RPMI8226 (cell line): ENCODE measurements at regions not wholly inside any gene's neighbourhood (a gene's known extent, or its start where the extent isn't known, plus 50 kb on each side); places are given as distances from the start of the nearest gene placed in this dataset.

Experiments
- DNase-seq: peaks from one replicate; pipeline ENCODE4 v3.0.0-alpha.2; 2015

- no peak for DNase-seq
Observed at GRCh38 chr17:72212041-72212440, 91.2 kb downstream of the SOX9 start.

DNA sequence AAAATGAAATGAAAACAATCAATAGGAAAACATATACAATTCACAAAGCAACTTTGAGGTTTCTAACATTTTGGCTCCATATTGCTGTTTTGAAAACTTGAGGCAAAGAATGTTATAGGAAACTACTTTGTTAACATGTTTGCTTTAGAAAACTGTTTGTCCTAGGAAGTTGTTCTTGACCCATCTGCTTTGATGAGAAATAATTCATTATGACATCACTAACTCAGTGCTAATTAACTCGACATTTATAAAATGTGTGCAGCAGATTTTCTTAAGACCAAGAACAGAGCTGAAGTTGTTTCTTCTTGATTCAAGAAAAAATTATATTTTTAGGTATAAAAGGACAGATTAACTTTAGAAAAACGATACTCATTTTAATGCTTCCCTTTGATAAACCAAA is 94.7 kb downstream of the SOX9 start:
- no peak for DNase-seq

DNA sequence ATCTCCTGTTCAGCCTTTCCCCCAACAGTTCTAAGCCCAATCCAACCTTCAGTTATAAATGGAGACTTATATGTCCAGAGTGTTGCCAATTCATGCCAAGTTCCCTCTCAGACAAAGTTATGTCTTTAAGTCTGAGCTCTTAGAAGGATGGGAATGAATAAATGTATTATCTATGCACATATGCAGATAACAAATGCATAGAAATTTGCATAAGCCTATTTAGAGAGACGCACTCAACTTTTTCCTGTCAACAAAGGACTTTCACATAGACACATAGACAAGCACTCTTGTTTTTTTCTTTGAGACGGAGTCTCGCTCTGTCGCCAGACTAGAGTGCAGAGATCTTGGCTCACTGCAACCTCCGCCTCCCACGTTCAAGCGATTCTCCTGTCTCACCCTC is 95.1 kb downstream of the SOX9 start:
- DNase-seq = no peak

DNA sequence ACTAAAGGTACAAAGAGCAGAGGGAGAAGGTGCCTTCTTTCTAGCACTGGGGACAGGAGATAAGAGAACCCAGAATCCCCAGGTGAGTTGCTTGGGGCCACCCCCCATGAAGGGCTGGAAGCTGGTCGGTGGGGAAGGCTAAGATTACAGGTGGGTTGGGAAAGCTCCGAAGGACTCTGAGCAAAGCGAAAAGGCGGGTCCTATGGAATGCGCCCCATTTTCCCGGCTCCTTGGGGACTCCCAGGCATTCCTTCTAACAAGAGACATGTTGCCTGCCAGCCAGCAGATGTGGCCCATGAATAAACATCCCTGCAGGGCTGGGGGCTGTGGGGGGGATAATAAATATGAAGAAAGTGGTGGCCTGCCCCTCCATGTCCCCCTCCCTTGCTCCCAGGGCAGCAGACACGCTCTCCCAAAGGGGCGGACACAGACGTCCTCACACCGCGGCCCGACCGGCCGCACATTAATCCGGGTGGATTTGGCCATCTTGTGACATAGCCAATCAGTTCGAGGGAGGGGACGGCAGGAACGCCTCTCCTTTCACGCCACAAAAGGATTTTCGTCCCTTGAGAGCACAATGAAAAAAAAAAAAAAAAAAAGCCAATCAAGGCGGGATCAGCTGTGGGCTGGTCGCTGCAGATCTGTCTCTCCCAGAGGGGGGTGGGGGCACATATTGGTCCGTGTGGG is 98.5 kb downstream of the SOX9 start:
- no peak for DNase-seq

DNA sequence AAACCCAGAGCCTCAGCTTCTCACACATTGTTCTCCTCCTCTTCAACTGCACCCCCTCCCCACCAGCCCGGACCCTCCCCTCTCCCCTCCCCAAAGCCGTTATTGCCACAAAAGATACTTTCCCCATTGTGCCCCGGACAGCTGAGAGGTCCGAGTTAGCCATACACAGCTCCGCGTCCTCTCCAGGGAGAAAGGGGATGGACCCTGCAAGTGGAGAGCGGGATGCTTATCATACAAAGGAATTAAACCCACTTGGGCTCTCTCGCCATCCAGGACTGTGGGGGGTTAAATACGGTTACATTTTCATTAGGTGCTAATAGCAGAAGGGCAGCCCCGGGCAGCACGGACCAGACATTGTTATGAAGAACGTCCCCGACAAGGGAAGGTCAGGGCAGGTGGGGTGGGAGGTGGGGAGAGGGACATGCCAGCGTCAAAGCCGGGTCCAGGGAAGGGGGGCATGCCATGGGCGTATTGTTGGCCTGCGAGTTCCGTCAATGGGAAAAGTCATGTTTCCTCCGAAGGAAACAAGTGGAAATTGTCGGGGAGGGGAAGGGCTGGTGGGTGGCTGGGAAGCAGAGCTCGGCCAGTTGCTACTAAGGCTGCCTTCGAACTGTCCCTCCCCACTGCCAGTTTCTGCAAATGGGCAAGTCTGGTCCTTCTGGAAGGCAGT is 99.1 kb downstream of the SOX9 start:
- no peak for DNase-seq

DNA sequence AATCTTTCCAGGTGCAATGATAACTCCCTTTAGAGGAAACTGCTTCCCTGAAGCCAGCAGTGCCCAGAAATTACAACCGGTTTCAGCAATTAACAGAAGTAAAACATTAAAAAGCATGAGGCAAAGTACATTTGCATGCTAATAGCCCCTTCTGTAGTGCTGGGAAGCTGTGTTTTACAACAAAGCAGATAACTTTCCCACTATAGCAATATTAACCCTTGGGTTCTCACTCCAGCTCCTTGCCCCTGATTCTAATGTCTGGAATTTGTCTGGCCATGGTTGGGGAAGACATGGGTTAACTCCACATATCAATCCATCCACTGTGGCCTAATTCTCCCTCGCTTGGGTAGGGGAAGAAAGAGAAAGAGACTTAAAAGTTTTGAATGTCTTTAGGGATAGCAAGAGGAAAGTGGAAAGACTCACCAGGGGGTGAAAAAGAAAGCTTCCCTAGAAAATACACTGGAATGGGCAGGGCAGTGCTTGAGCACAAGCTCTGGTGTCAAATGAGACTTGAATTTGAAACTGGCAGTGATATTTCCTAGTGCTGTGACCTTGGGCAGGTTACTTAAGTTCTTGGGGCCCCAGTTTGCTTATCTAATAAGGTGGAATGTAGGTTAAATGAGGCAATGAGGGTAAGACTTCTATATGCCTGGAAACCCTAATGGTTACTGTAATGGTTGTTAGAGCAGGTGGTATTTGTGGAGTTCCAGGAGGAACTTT is 102.0 kb downstream of the SOX9 start:
- no peak for DNase-seq

DNA sequence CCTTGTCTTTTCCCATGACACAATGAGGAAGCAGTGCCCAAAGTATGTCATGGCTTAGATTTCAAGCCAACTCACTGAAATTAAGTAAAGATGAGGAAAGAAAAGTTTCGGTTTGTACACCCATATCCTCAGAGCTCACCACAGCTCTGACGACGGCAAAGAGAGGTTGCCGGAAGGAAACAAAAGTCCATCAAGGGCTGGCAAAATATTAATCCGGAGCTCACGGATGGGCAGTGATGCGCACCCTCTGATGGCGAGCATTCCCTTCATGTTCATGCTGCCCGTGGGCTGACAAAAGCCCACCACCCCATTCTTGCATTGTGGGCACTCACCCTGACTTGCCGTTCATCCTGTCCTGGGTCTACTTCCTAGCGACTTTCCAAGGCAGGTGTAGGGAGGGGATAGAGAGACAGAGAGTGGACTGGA is 103.1 kb downstream of the SOX9 start:
- no peak for DNase-seq

DNA sequence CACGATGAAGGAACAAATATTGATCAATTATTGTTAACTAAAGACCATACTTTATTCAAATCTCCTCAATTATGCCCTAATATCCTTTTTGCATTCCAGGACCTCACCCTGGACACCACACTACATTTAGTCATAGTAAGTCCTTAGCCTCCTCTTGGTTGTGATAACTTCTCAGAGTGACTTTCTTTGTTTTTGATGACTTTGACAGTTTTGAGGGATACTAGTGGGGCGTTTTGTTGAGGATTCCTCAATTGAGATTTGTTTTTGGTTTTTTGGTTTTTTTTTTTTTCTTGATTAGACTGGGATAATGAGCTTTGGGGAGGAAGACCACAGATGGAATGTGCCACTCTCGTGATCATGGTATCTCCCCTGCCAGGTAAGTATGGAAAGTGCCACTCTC is 105.5 kb downstream of the SOX9 start:
- no peak for DNase-seq

GRCh38 chr17:72233986-72234385 is 113.2 kb downstream of the SOX9 start:
- no peak for DNase-seq

DNA sequence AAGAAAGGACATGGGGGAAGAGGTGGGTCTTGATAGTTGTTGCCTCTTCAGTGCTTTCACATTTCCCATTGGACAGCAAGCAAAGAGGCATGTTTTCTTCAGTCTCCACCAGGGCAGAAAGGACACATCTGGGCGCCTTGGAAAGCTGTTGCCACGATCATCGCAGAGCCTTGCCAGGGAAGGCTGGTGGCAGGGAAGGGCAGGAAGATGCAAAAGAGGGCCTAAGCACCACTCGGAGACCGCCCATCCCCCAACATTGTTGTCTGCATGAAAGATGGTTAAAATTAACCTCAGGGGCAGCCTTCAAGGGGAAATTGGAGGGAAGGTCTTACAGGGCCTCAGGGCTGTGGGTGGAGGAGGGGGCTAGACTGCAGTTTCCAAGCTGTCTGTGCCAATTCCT is 114.2 kb downstream of the SOX9 start:
- DNase-seq = no peak

DNA sequence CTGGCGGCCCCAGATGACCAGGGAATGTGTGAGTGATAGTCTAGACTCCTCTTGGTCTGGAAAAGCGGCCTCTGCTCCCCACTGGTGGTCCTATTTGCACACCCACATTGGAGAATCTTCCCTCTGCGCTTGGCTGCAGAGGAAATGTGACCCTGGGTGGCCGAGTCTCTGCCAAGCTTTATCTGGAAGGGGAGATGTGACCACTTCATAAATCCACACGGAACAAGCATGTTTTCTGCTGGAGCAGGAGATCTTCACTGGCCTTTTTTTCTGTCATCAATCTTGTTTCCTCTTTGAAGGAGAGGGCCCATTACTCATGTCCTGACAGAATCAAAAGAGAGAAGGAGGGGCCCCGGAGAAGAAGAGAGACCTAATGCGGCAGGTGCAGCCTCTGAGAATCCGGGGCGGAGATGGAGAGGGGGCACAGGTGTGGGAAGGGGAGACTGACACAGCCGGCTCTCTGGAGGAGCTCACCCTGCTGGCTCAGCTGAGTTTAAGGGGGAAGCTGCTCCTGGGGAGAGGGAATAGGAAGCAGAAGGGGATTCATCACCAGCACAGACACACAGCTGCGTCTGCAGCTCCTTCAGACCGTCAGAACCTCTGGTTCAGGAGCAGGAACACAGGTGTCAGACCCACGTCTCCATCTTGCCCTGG is 116.3 kb downstream of the SOX9 start:
- DNase-seq = no peak

DNA sequence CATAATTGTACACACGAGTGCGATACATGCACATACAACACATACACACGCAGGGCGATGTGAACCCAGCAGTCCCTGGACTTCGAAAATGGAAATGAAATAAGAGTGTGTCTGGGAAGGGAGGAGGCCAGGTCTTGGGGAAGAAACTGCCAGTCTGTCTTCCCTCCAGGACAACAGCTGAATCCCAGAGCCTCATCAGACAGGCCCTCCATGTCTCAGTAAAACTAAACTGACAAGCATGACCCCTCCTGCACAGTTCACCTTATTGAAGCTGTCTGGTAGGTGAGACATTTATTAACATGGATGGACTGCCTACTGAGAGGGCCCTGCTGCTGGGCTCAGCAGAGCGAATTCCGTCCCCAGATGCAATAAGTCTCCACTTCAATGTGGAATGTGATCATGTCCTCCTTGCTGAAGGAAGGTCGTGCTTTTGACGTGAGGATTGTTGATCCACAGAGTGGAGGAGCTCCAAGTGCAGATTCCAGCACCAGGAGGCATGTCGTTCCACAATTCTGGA is 117.4 kb downstream of the SOX9 start:
- DNase-seq = no peak

GRCh38 chr17:72239548-72239947 is 118.7 kb downstream of the SOX9 start:
- DNase-seq = no peak

- no peak for DNase-seq
Observed at GRCh38 chr17:72240333-72240732, 119.5 kb downstream of the SOX9 start.

- DNase-seq = no peak
Observed at GRCh38 chr17:72244494-72244893, 123.7 kb downstream of the SOX9 start.

DNA sequence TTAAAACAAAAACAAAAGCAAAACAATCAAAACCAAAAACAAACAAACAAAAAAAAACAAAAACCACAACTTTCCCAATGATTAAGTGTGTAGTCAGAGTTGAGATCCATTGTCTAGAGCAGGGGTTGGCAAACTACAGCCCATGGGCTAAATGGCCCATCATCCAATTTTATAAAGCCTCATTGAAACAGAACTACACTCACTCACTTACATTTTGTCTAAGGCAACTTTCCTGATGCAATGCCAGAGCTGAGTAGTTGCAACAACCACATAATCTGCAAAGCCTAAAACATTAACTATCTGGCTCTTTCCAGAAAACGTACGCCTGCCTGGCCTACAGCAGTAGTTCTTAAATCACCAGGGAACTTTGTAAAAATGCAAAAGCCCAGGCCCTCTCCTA is 124.1 kb downstream of the SOX9 start:
- DNase-seq = no peak

GRCh38 chr17:72249441-72249840 is 128.6 kb downstream of the SOX9 start:
- DNase-seq = no peak

DNA sequence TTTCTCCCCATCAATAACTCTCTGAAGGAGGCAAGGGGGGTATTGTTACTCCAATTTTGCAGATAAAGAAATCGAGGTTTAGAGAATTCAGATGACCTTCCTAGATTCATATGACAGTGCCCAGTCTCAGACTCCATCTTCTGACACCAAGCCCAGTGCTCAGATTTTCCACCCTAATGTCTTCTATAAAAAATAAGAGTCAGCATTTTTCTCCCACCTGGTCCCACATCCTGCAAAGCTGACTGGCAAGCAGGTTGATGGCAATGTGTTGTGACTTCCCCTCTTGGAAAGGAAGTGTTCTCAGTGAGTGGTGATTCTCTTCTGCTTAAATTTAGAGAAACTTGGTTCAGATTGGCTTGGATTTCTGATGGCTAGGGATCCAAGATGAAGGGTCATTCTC is 129.4 kb downstream of the SOX9 start:
- DNase-seq = no peak

DNA sequence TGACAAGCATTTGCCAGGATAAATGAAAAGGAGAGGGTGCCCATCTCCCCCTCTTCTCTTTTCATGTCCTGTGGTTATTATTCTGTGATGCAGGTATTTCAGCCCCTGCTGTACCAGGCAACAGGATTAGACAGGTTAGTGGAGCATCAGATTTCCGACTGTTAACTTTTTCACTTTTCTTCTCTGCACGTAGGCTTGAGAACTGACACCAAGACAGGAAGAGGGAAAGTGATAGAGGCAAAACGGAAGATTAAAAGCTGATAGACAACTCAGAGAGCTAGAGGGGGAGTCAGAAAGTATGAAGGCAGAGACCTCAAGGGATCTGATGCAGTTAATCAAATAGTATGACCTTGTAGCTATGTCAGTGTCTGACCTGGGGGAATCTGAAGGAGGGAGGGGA is 132.8 kb downstream of the SOX9 start:
- no peak for DNase-seq

DNA sequence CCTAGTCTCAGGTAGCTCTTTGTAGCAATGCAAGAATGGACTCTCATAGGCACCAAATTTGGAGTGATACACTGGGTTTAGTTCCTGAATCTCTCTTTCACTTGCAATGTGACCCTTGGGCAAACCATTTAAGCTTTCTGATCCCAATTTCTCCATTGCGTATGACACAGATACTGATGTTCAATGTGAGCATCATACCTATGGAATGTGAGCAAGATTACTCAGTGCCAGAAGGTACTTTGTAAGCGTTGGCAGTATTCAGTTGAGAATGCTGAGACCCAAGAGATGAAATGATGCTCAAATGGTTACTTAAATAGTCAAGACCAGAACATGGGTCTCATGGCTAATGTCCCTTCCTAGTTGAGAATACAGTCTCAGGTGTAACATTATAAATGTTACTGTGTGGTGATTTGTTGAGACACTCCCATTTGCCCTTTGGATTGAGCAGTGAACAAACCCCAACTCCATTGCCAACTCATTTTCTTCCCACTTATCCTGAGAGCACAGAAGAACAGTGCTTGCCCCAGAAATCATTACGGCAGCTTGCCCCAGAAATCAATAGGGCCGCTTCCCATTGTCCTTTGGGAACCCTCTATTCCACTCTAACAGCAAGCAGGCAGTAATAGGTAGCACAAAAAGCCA is 134.1 kb downstream of the SOX9 start:
- no peak for DNase-seq

- no peak for DNase-seq
Observed at GRCh38 chr17:72255481-72255880, 134.7 kb downstream of the SOX9 start.

DNA sequence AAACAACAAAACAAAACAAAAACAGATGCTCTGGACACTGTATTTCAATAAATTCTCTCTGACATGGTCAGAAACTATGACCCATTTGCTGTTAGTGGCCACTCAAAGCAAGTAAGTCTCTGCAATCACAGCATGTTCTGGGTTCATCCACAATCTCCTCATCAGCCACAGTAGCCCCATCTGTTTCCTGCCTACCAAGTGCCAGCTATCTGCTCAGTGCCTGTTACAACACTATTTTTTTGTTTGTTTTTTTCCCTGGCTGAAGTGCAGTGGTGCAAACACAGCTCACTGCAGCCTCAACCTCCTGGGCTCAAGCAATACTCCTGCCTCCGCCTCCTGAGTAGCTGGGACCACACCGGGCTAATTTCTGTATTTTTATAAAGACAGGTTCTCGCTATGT is 137.9 kb downstream of the SOX9 start:
- DNase-seq = no peak

DNA sequence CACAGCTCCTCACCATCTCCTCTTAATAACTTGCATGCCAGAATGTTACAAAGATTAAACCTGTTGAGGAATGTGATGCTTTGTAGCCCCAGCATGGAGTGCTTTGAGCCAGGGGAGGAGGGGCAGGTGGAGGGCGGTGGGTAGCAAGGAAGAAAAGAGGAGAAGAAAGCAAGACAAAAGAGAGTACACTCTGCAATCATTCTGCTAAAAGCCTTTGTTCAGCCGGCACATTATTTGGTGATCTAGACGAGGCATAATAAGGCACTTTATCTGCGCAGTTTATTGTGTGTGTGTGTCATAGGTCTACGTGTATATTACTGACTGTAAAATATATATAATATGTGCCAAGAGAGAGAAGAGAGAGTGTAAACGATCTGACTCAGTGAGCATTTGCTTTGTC is 139.1 kb downstream of the SOX9 start:
- no peak for DNase-seq
